K562 (cell line): ENCODE measurements at regions not wholly inside any gene's neighbourhood (a gene's known extent, or its start where the extent isn't known, plus 50 kb on each side); places are given as distances from the start of the nearest gene placed in this dataset.

Source experiments
- ATAC-seq: fragments of 200-7000 bp; cut with Tn5 transposase; 3 replicates; pipeline ENCODE4 v1.9.1; 2020; ENCODE audit warnings: moderate library complexity
- BruUV-seq: library from RNA; stranded (reverse); fragments of 400-500 nt; replicated peaks from 2 replicates; lab custom pipeline; 2021; lab: Mats Ljungman, UMichigan
- CTCF ChIA-PET: fragments of 300-600 bp; formaldehyde crosslinking; extraction: SDS; loops from one replicate; lab custom pipeline; 2021; ENCODE audit warnings: low intra/inter-chr PET ratio; lab: Yijun Ruan, JAX
- POLR2A ChIA-PET: fragments of 300-600, 350-650 bp; sonication (Branson Sonifier 250); formaldehyde crosslinking; extraction: SDS; loops from one replicate; lab custom pipeline; 2021; ENCODE audit warnings: antibody characterized with exemption, inconsistent platforms; lab: Yijun Ruan, JAX
- DNase-seq, 4 experiments: peaks; one replicate each; pipeline versions ENCODE4 v3.0.0 to v3.0.0-alpha.2; 2011 to 2018; ENCODE audit warnings: low spot score in 3 of 4, mixed read lengths in 3 of 4; ENCODE audit errors: extremely low read depth in 1 of 4
- FAIRE-seq: peaks from 2 replicates; lab custom pipeline; 2011; peaks lifted over from hg19 to GRCh38; lab: Jason Lieb, UNC
- H2AFZ ChIP-seq: 2 replicates; pipeline ENCODE4 v1.6.0; 2011; ENCODE audit warnings: low read depth, low read length, control low read depth, inconsistent platforms
- H3K27ac ChIP-seq: fragments of 200-600 bp; 3 replicates; pipeline ENCODE4 v1.8.0; 2011; ENCODE audit warnings: low read depth, mild to moderate bottlenecking, control low read depth, inconsistent platforms, low read length, moderate library complexity, mixed read lengths; ENCODE audit errors: extremely low read depth
- H3K27me3 ChIP-seq, 2 experiments: fragments of 300-600 bp in 1 of 2; 2 replicates in 1 of 2; 3 replicates in 1 of 2; pipeline versions ENCODE4 v1.6.0 to v1.8.0; 2011; ENCODE audit warnings: inconsistent platforms in 2 of 2, low read length in 2 of 2, mild to moderate bottlenecking in 1 of 2, mixed read lengths in 1 of 2, moderate library complexity in 1 of 2; ENCODE audit not compliant: control insufficient read depth in 2 of 2, insufficient read depth in 2 of 2
- H3K36me3 ChIP-seq: fragments of 300-600 bp; 3 replicates; pipeline ENCODE4 v1.8.0; 2011; ENCODE audit warnings: mild to moderate bottlenecking, low read length, inconsistent platforms; ENCODE audit not compliant: control insufficient read depth, insufficient read depth
- H3K4me1 ChIP-seq, 2 experiments: fragments of 200-600 bp in 1 of 2; replicated peaks in 1 of 2; 2 replicates in 1 of 2; 3 replicates in 1 of 2; pipeline versions ENCODE4 v1.5.1 to v1.8.0; 2011; ENCODE audit warnings: inconsistent platforms in 2 of 2, low read length in 2 of 2, mild to moderate bottlenecking in 1 of 2, mixed read lengths in 1 of 2, moderate library complexity in 1 of 2; ENCODE audit not compliant: control insufficient read depth in 2 of 2, insufficient read depth in 2 of 2
- H3K4me2 ChIP-seq: 2 replicates; pipeline ENCODE4 v1.6.1; 2011; ENCODE audit warnings: low read length, control low read depth, inconsistent platforms, mixed read lengths; ENCODE audit not compliant: insufficient read depth
- H3K4me3 ChIP-seq: fragments of 200-600 bp; sonication (generic), shearing (Covaris generic); 2 replicates; pipeline ENCODE4 v1.5.1; 2016; ENCODE audit warnings: control low read depth, inconsistent platforms
- H3K79me2 ChIP-seq: fragments of 200-600 bp; 3 replicates; pipeline ENCODE4 v1.8.0; 2011; ENCODE audit warnings: low read length, inconsistent platforms; ENCODE audit not compliant: control insufficient read depth, insufficient read depth
- H3K9ac ChIP-seq, 2 experiments: 2 replicates each; pipeline versions ENCODE4 v1.6.0 to v1.6.1; 2011; ENCODE audit warnings: low read depth in 2 of 2, low read length in 2 of 2, control low read depth in 1 of 2, inconsistent platforms in 1 of 2, mild to moderate bottlenecking in 1 of 2, mixed read lengths in 1 of 2; ENCODE audit not compliant: insufficient read depth in 1 of 2
- H3K9me1 ChIP-seq: one replicate; pipeline ENCODE4 v1.6.0; 2011; ENCODE audit warnings: inconsistent platforms, mild to moderate bottlenecking, low read length, moderate library complexity; ENCODE audit not compliant: control insufficient read depth, insufficient read depth
- H3K9me3 ChIP-seq: replicated peaks from 2 replicates; pipeline ENCODE4 v1.5.1; 2011; ENCODE audit warnings: low read depth, low read length, inconsistent platforms; ENCODE audit not compliant: control insufficient read depth, insufficient read depth
- H4K20me1 ChIP-seq: replicated peaks from 2 replicates; pipeline ENCODE4 v1.6.1; 2011; ENCODE audit warnings: low read length, inconsistent platforms, mixed read lengths; ENCODE audit not compliant: control insufficient read depth, insufficient read depth
- CTCFL ChIP-seq: IDR thresholded peaks from 2 replicates; pipeline ENCODE4 v1.6.1; 2011; ENCODE audit warnings: borderline replicate concordance, low read depth, mild to moderate bottlenecking, moderate library complexity, low read length; ENCODE audit not compliant: insufficient read depth, poor library complexity, severe bottlenecking
- E2F4 ChIP-seq: sonication (generic); formaldehyde crosslinking; IDR thresholded peaks from 2 replicates; pipeline ENCODE4 v1.8.0; 2022; ENCODE audit warnings: mild to moderate bottlenecking, low read depth, missing genetic modification reagents
- GATAD2A ChIP-seq: fragments of 450-650 bp; IDR thresholded peaks from 2 replicates; pipeline ENCODE4 v1.6.1; 2017
- PHB ChIP-seq: fragments of 250-450 bp; sonication (Bioruptor Pico); IDR thresholded peaks from 2 replicates; pipeline ENCODE4 v1.5.0; 2021
- ZKSCAN8 ChIP-seq: fragments of 200-800 bp; sonication (Bioruptor generic); IDR thresholded peaks from 2 replicates; pipeline ENCODE4 v1.6.1; 2016; ENCODE audit warnings: missing genetic modification characterization, missing compliant biosample characterization
- ZNF347 ChIP-seq: fragments of 450-650 bp; formaldehyde crosslinking; IDR thresholded peaks from 2 replicates; pipeline ENCODE4 v1.4.0; 2020; ENCODE audit warnings: low read depth, mild to moderate bottlenecking, moderate library complexity
- ZNF408 ChIP-seq: fragments of 250-450 bp; sonication (Bioruptor Pico); IDR thresholded peaks from 2 replicates; pipeline ENCODE4 v1.4.0; 2020; ENCODE audit warnings: low read depth, mild to moderate bottlenecking, moderate library complexity
- ZNF436 ChIP-seq: fragments of 250-450, 450-650 bp; sonication (Bioruptor Pico); formaldehyde crosslinking; IDR thresholded peaks from 2 replicates; pipeline ENCODE4 v1.7.0; 2020; ENCODE audit warnings: mild to moderate bottlenecking
- WGBS: fragments of 100-300 bp; shearing (Covaris generic); methylation state at CpG from one replicate; pipeline ENCODE4 v1.1.6; 2016; ENCODE audit warnings: low coverage, mixed read lengths; ENCODE audit not compliant: insufficient coverage; ENCODE audit errors: missing lambda C conversion rate; 5-methylcytosine and 5-hydroxymethylcytosine counted together
- in situ Hi-C: fragments of 300-500 bp; cut with MboI; formaldehyde crosslinking; loops from 4 replicates; pipeline ENCODE4 v1.15.0; 2018; ENCODE audit warnings: inconsistent platforms, mixed read lengths
- intact Hi-C: fragments of 100-400 bp; cut with micrococcal nuclease; formaldehyde crosslinking; loops from 2 replicates; pipeline ENCODE4 v1.14.2; 2022
- TF ChIP-seq, protein P1 (sequence below): fragments of 450-650 bp; IDR thresholded peaks from 2 replicates; pipeline ENCODE4 v1.7.1; 2018; ENCODE audit warnings: mild to moderate bottlenecking, low read depth; ENCODE audit not compliant: partially characterized antibody

DNA sequence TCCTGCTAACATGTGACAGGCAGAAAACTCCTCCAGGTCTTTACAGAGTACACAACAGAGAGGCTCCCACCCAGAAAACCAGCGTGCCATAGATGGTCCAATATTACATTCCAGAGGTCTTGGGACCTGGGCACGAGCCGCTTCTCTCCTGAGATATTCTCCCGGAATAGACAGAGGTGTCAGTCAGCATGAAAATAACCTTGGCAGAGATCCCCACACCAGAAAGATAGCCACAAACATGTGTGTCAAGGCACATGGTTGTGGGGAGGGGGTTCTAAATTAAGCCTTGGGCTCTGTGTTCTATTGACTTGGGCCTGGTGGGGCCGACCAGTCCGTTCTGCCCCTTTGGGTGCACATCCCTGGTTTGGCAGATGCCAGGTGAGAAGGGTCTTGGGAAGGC lies 78.4 kb downstream of the BOD1 start:
- FAIRE-seq: no peak
- no TSS peak for BruUV-seq
- H3K79me2 ChIP-seq: no peaks in the 10 kb centered on the region
- H3K4me2 ChIP-seq: no peak overlapping the region
- H3K9me3 ChIP-seq: no peaks in the 10 kb centered on the region
- H2AFZ ChIP-seq: no peak overlapping the region
- ATAC-seq: no peak
- no peak overlapping the region for H3K4me3 ChIP-seq
- in situ Hi-C loops (no loop called here), intact Hi-C loops (no loop called here)
- no peaks in the 10 kb centered on the region for H3K36me3 ChIP-seq
- TF ChIP-seq CTCFL: no peak
- TF ChIP-seq ZNF408 (CRISPR knock-in tag): no peak
- POLR2A ChIA-PET: no interaction called here
- 2% methylated on average over 6 of the region's 6 CpGs for WGBS
- DNase-seq: no peak
- H3K9me1 ChIP-seq: no peaks in the 10 kb centered on the region
- H3K9ac ChIP-seq: no peak overlapping the region
- no peaks in the 10 kb centered on the region for H3K4me1 ChIP-seq
- no peaks in the 10 kb centered on the region; the same call in 1 of the 2 replicates for H4K20me1 ChIP-seq
- H3K27me3 ChIP-seq: peaks cover 2 to 15% of the 10 kb centered on the region in 2 experiments; a peak in 4 of 5 replicates
- CTCF ChIA-PET: no interaction called here
- H3K27ac ChIP-seq: no peak overlapping the region

DNA sequence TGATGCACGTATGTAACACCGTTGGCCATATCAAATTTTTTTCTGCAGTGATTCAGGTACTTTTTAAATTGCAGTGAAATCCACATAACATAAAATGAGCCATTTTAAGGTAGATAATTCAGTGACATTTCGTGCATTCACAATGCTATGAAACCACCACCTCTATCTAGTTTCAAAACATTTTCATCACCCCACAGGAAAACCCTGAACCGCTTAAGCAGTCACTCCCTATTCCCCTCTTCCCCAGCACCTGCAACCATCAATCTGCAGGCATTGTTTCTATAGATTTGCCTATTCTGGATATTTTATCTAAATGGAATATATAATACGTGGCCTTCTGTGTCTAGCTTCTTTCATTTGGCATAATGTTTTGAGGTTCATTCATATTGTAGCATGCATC lies 79.2 kb downstream of the BOD1 start:
- Histone ChIP-seq H4K20me1 (no peaks in the 10 kb centered on the region; the same call in 1 of the 2 replicates), H3K79me2 (no peaks in the 10 kb centered on the region), H3K36me3 (no peaks in the 10 kb centered on the region), H3K9me1 (no peaks in the 10 kb centered on the region), H3K27me3 (peaks cover 2 to 7% of the 10 kb centered on the region in 2 experiments; a peak in 4 of 5 replicates), H3K4me2 (no peak overlapping the region), H3K9me3 (no peaks in the 10 kb centered on the region), H3K4me3 (no peak overlapping the region), H2AFZ (no peak overlapping the region), H3K4me1 (no peaks in the 10 kb centered on the region), H3K9ac (no peak overlapping the region), H3K27ac (no peak overlapping the region)
- ATAC-seq (no peak), DNase-seq (no peak), FAIRE-seq (no peak)
- WGBS: 1% methylated on average over 5 of the region's 5 CpGs
- intact Hi-C loops (no loop called here), in situ Hi-C loops (no loop called here)
- ChIA-PET POLR2A (interaction anchor here (0.5 kb wide), 1 partner anchor 1445 kb away, joined by 3 read pairs; no protein-coding TSS in a partner anchor), CTCF (no interaction called here)
- no TSS peak for BruUV-seq
- TF ChIP-seq GATAD2A (no peak), PHB (CRISPR knock-in tag) (no peak), ZNF436 (CRISPR knock-in tag) (no peak), ZKSCAN8 (CRISPR knock-in tag) (no peak), E2F4 (CRISPR knock-in tag) (no peak), ZNF347 (no peak)
- TF ChIP-seq, protein P1, sequence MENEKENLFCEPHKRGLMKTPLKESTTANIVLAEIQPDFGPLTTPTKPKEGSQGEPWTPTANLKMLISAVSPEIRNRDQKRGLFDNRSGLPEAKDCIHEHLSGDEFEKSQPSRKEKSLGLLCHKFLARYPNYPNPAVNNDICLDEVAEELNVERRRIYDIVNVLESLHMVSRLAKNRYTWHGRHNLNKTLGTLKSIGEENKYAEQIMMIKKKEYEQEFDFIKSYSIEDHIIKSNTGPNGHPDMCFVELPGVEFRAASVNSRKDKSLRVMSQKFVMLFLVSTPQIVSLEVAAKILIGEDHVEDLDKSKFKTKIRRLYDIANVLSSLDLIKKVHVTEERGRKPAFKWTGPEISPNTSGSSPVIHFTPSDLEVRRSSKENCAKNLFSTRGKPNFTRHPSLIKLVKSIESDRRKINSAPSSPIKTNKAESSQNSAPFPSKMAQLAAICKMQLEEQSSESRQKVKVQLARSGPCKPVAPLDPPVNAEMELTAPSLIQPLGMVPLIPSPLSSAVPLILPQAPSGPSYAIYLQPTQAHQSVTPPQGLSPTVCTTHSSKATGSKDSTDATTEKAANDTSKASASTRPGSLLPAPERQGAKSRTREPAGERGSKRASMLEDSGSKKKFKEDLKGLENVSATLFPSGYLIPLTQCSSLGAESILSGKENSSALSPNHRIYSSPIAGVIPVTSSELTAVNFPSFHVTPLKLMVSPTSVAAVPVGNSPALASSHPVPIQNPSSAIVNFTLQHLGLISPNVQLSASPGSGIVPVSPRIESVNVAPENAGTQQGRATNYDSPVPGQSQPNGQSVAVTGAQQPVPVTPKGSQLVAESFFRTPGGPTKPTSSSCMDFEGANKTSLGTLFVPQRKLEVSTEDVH: no peak
